Esophagus squamous epithelium (tissue), 5 donors: ENCODE measurements at regions not wholly inside any gene's neighbourhood (a gene's known extent, or its start where the extent isn't known, plus 50 kb on each side); places are given as distances from the start of the nearest gene placed in this dataset.
"Not testable (repeated sequence)": the region's sequence is repeated elsewhere in the genome, so short reads cannot be mapped to it uniquely, and the experiment has no call there.

Experiments used
- DNase-seq: peaks from one replicate; lab custom pipeline; 2025; lab: John Stamatoyannopoulos, UW
- H3K27ac ChIP-seq, 4 donors: fragments of 200-600 bp; sonication (generic); one replicate each; pipeline ENCODE4 v1.5.1; 2016 to 2019; ENCODE audit warnings: mild to moderate bottlenecking in 1 of 4
- H3K27me3 ChIP-seq, 4 donors: fragments of 200-600 bp; sonication (generic); 1 replicate in 3 of 4; 2 replicates in 1 of 4; pipeline versions ENCODE4 v1.5.1 to v1.6.0; 2017 to 2021; ENCODE audit warnings: antibody characterized with exemption in 1 of 4
- H3K36me3 ChIP-seq, 3 donors: fragments of 200-600 bp; sonication (generic); one replicate each; pipeline ENCODE4 v1.5.1; 2016 to 2019
- H3K4me1 ChIP-seq, 3 donors: fragments of 200-600 bp; sonication (generic); one replicate each; pipeline ENCODE4 v1.5.1; 2017 to 2019
- H3K4me3 ChIP-seq, 4 donors: fragments of 200-600 bp; sonication (generic); 1 replicate in 3 of 4; 2 replicates in 1 of 4; pipeline ENCODE4 v1.5.1; 2016 to 2019; ENCODE audit warnings: mild to moderate bottlenecking in 2 of 4, moderate library complexity in 1 of 4
- H3K9me3 ChIP-seq, 3 donors: fragments of 200-600 bp; sonication (generic); one replicate each; pipeline ENCODE4 v1.5.1; 2016 to 2019
- CTCF ChIP-seq, 6 experiments: fragments of 450-650 bp in 4 of 6; fragments of 200-600 bp in 2 of 6; sonication (generic) in 2 of 6; IDR thresholded peaks; one replicate each; pipeline ENCODE4 v1.5.1; 2016 to 2019; ENCODE audit warnings: antibody characterized with exemption in 6 of 6, mild to moderate bottlenecking in 4 of 6, moderate library complexity in 4 of 6
- POLR2A ChIP-seq, 4 donors: fragments of 450-650 bp; IDR thresholded peaks; one replicate each; pipeline ENCODE4 v1.6.1; 2017; ENCODE audit warnings: antibody characterized with exemption in 4 of 4, mild to moderate bottlenecking in 4 of 4, moderate library complexity in 3 of 4
- WGBS, 2 donors: methylation state at CpG; one replicate each; pipeline ENCODE4 v1.1.5; 2018; 5-methylcytosine and 5-hydroxymethylcytosine counted together
- intact Hi-C: fragments of 100-400 bp; cut with DNase I; formaldehyde crosslinking; loops from one replicate; pipeline ENCODE4 v1.15.0; 2022
- donor health status: DM: yes; HTN: yes; CAD: no.

- H3K4me3 ChIP-seq, result no peak overlapping the region
- no peak for DNase-seq
- 74% methylated on average over 3 of the region's 3 CpGs for WGBS, 2 donors
- intact Hi-C loops, result no loop called here
- no peak overlapping the region for H3K27ac ChIP-seq
- TF ChIP-seq POLR2A (IDR thresholded peaks at IDR 0.05), result no peak
- TF ChIP-seq CTCF (IDR thresholded peaks at IDR 0.05), result no peak
- no peaks in the 10 kb centered on the region for H3K4me1 ChIP-seq
- no peaks in the 10 kb centered on the region for H3K9me3 ChIP-seq
- H3K27me3 ChIP-seq, result no peaks in the 10 kb centered on the region
- no peaks in the 10 kb centered on the region for H3K36me3 ChIP-seq
These were observed 78.2 kb upstream of the TET2 start for GRCh38 chr4:105068516-105068915.

- H3K9me3 ChIP-seq, H3K4me1 ChIP-seq, intact Hi-C loops, H3K36me3 ChIP-seq, H3K4me3 ChIP-seq, H3K27ac ChIP-seq, DNase-seq, H3K27me3 ChIP-seq: not testable (repeated sequence)
- WGBS, 2 donors, result 81 to 88% methylated on average over 2 of the region's 2 CpGs
These were observed 74.6 kb upstream of the TET2 start for GRCh38 chr4:105072095-105072494.

- intact Hi-C loops, result no loop called here
- TF ChIP-seq CTCF (IDR thresholded peaks at IDR 0.05) (no peak), POLR2A (IDR thresholded peaks at IDR 0.05) (no peak)
- H3K27ac ChIP-seq, result no peak overlapping the region
- H3K36me3 ChIP-seq, result no peaks in the 10 kb centered on the region
- no peak overlapping the region for H3K4me3 ChIP-seq
- no peaks in the 10 kb centered on the region for H3K27me3 ChIP-seq
- no peak for DNase-seq
- no peaks in the 10 kb centered on the region for H3K4me1 ChIP-seq
- H3K9me3 ChIP-seq, result no peaks in the 10 kb centered on the region
These were observed 72.6 kb upstream of the TET2 start for GRCh38 chr4:105074097-105074496.

GRCh38 chr4:105075045-105075444, 71.6 kb upstream of the TET2 start:
- no peak for TF ChIP-seq CTCF (IDR thresholded peaks at IDR 0.05)
- TF ChIP-seq POLR2A (IDR thresholded peaks at IDR 0.05), result no peak
- Histone ChIP-seq H3K36me3 (no peaks in the 10 kb centered on the region), H3K27ac (no peak overlapping the region), H3K27me3 (no peaks in the 10 kb centered on the region), H3K4me3 (no peak overlapping the region), H3K4me1 (no peaks in the 10 kb centered on the region), H3K9me3 (no peaks in the 10 kb centered on the region)
- no peak for DNase-seq
- 59 to 79% methylated on average over 2 of the region's 2 CpGs for WGBS, 2 donors
- intact Hi-C loops, result no loop called here

GRCh38 chr4:105088110-105088879, 58.4 kb upstream of the TET2 start:
- Histone ChIP-seq H3K27ac (peak overlapping the region in 2 of 4 donors; percentile 1 to 22), H3K27me3 (no peaks in the 10 kb centered on the region), H3K9me3 (peaks cover 0 to 4% (median 0%) of the 10 kb centered on the region in 3 donors), H3K4me1 (peaks cover 7 to 31% (median 14%) of the 10 kb centered on the region in 3 donors), H3K4me3 (peak overlapping the region in 2 of 4 donors; percentile 5 to 37), H3K36me3 (no peaks in the 10 kb centered on the region)
- no peak for TF ChIP-seq POLR2A (IDR thresholded peaks at IDR 0.05)
- no peak for TF ChIP-seq CTCF (IDR thresholded peaks at IDR 0.05)
- no peak for DNase-seq
- intact Hi-C loops, result no loop called here
- WGBS, 2 donors, result 8 to 21% methylated on average over 10 of the region's 10 CpGs
